GM08714 (cell line): ENCODE measurements at regions not wholly inside any gene's neighbourhood (a gene's known extent, or its start where the extent isn't known, plus 50 kb on each side); places are given as distances from the start of the nearest gene placed in this dataset.
"Not testable (repeated sequence)": the region's sequence is repeated elsewhere in the genome, so short reads cannot be mapped to it uniquely, and the experiment has no call there.

Experiments
- H3K4me3 ChIP-seq: fragments of 200-500 bp; sonication (Bioruptor generic); 2 replicates; pipeline ENCODE4 v1.5.1; 2014; ENCODE audit warnings: mild to moderate bottlenecking, low read length, inconsistent platforms
- ZNF274 ChIP-seq: IDR thresholded peaks from 2 replicates; pipeline ENCODE4 v1.6.1; 2012; ENCODE audit warnings: mild to moderate bottlenecking, low read depth, low read length

DNA sequence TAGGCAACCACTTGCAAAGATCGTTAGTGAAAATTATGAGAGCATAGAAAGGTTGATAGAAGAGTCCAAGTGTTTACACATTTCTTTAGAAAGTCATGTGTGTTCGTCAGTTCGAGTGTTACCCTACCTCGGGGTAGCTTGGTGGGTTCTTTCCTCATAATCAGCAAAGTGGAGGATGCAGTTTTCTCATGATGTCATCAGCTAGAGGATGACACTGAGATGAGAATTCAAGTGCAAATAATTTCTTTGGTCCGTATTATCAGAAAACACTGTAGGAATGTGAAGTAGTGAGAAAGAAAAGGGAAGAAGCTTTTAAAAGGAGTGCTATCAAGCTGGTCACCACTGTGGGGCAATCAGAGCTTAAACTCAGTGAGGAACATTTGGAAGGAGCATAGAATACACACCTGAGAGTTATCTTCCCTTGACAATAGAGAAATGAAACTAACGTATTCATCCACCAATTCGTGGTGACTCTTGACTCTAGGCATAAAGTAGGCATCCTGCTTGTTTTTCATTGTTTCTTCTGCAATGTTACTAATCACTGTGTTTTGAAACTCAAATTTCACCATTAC is 1340.9 kb upstream of the TMEM132C start:
- H3K4me3 ChIP-seq: no peak overlapping the region
- no peak for TF ChIP-seq ZNF274

DNA sequence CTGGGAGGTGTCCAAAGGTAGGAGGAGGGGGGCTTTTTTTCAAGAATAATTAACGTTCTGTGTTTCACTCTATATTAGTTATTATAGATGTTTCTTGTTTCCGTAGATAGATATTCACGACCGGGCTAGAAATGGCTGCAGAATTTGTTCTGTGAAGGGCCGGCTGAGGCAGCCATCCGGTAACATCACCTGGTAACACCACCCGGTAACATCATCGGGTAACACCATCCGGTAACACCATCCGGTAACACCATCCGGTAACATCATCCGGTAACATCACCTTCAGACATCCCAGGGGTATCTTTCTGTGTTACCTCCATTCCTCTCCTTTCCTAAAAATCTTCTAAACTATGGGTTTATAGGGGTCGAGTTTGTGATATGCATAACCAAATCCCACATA is 1336.7 kb upstream of the TMEM132C start:
- no peak for TF ChIP-seq ZNF274
- no peak overlapping the region for H3K4me3 ChIP-seq

DNA sequence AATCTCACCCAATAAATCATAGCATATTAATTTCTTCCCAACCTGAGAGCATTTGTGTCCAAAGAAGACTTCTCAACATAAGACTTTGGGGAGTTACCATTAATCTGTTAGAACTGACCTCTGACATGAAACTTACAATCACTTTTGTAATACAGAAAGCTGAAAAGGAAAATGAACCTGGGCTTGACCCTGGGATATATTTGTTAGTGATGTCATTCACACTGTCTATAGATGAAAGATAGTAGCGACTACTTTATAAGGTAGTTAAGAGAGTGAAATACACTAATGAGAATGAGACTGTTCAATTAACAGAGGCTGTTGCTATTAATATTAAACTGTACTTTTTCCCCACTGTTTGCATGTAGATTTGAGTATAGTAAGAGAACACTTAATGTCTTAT is 1334.8 kb upstream of the TMEM132C start:
- no peak for TF ChIP-seq ZNF274
- H3K4me3 ChIP-seq: no peak overlapping the region

GRCh38 chr12:126935435-126935834 is 1331.5 kb upstream of the TMEM132C start:
- no peak for TF ChIP-seq ZNF274
- H3K4me3 ChIP-seq: no peak overlapping the region

DNA sequence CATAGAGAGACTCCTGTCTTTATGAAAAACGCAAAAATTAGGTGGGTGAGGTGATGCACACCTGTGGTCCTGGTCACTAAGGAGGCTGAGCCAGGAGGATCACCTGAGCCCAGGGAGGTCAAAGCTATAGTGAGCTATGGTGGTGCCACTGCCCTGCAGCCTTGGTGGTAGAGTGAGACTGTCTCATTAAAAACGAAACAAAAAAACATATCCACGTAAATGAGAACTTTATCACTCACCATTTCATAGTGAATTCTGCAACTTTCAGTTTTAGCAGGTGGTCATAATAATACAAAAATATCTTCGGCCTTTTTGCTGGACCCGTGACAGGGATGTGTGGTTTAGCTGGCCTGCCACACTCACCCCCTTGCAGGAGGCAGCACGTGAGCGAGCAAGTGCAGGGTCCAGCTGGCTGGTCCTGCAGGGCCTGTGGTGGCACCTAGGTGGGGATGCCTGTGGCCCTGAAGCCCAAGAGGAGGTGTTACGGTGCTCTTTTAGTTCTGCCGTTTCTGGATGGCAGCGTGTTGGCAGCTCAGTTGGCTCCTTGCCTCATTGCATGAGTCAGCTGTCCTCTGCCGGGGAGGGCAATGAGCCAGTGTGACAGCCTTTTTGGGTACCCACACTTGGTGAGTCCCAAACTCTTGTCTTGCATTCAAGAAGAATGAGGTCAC is 1330.7 kb upstream of the TMEM132C start:
- H3K4me3 ChIP-seq: no peak overlapping the region
- TF ChIP-seq ZNF274: no peak

GRCh38 chr12:126937431-126937830 is 1329.5 kb upstream of the TMEM132C start:
- H3K4me3 ChIP-seq: no peak overlapping the region
- no peak for TF ChIP-seq ZNF274

- no peak for TF ChIP-seq ZNF274
- no peak overlapping the region for H3K4me3 ChIP-seq
Observed at GRCh38 chr12:126944684-126945083, 1322.3 kb upstream of the TMEM132C start.

DNA sequence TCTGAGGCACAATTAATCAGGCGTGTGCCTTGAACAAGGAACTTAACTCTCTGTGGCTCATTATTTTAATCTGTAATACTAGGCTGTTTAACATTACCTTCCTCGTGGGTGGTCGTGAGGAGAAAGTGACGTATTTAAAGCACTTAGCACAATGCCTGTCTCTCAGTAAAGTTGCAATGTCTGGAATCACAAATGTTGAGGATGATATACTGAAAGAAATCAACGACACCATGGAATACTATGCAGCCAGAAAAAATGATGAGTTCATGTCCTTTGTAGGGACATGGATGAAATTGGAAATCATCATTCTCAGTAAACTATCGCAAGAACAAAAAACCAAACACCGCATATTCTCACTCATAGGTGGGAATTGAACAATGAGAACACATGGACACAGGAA is 1320.0 kb upstream of the TMEM132C start:
- H3K4me3 ChIP-seq: not testable (repeated sequence)

GRCh38 chr12:126949558-126949957 is 1317.4 kb upstream of the TMEM132C start:
- no peak for TF ChIP-seq ZNF274
- no peak overlapping the region for H3K4me3 ChIP-seq

DNA sequence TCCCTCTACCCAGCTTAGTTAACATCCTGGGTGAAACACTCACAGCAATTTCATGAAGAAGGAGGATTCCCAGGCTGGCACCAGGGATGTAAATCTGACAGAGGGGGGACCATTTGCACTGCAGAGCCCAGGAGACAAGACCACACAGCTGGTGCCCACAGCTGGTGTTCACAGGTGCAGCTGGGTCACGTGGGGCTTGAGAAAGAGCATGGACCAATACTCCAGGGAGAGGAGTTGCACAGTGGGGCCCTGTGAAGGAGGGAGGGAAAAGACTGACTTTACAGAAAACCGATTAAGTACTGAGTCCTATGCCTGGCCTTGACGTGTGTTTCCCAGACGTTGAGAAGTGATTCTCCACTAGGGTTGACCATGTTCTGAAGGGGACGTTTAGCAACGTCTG is 1316.7 kb upstream of the TMEM132C start:
- no peak for TF ChIP-seq ZNF274
- H3K4me3 ChIP-seq: no peak overlapping the region

DNA sequence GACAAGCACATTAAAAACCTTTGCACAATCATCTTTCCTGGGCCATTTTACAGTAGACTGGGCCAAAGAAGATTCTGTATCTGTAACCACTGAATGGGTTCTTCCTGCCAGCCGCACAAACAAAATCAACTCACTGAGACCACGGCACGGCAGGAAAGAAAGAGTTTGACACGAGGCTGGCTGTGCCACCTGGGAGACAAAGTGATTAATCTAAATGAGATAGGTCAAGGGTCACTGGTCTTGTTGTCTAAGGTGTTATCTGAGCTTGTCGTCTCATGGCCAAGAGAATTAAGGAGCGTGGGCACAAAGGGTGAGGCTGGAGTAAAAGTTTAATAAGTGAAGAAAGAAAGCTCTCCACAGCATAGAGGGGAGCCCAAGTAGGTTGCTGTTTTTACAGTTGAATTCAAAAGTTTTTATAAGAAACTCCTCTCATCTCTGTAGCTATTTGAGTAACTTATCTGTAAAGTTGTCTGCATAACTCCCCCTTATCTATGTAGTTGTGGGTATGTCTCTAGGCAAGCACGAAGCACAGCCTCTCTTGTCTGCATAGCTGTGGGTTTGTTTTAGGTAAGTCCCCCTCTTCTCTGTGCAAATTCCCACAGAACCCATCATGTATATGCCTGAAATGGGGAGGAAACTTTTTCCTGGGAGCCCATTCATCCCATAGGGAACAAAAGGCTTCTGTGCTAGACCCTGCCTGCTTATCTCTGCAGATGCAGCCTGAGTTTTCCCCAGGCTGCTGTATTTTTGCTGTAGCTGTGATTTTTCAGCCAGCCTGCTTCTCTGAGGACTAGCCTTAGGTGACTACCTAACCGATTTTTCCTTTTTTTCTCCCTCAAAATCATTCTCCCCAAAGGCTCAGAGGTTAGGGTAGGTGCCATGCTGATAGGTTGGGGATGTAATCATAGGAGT is 1314.6 kb upstream of the TMEM132C start:
- no peak for TF ChIP-seq ZNF274
- no peak overlapping the region for H3K4me3 ChIP-seq

DNA sequence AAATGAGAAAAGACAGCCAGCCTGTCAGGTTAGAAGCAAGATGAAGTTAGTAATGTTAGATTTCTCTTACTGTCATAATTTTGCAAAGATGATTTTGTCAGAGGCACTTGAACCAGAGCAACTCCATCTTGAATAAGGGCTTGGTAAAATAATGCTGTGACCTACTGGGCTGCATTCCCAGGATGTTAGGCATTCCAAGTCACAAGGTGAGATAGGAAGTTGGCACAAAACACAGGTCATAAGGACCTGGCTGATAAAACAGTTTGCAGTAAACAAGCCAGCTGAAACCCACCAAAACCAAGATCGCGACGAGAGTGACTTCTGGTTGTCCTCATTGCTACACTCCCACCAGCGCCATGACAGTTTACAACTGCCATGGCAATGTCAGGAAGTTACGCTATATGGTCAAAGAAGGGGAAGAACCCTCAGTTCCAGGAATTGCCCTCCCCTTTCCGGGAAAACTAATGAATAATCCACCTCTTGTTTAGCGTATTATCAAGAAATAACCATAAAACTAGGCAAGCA is 1313.5 kb upstream of the TMEM132C start:
- no peak overlapping the region for H3K4me3 ChIP-seq
- no peak for TF ChIP-seq ZNF274

DNA sequence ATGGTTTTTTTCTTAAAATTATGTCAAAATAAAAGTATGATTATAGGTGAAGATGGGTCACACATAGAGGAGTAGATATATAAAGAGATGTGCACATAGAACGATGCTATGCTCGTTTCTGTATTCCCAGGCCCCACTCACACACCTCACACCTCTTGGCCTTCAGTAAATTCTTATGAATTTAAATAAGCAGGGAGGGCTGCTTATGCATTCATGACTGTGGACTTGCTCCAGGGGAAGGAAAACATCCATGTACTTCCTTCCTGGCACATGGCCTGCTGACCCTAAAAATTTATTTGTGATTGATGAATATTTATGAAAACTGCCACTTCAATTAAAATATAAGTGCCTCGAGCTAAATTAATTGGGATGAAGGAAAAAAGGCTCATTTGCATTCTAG is 1306.7 kb upstream of the TMEM132C start:
- H3K4me3 ChIP-seq: no peak overlapping the region
- no peak for TF ChIP-seq ZNF274

GRCh38 chr12:126960709-126961108 is 1306.3 kb upstream of the TMEM132C start:
- H3K4me3 ChIP-seq: no peak overlapping the region
- TF ChIP-seq ZNF274: no peak

GRCh38 chr12:126963825-126964224 is 1303.1 kb upstream of the TMEM132C start:
- no peak for TF ChIP-seq ZNF274
- H3K4me3 ChIP-seq: no peak overlapping the region
